GM12875 (cell line): ENCODE measurements at regions not wholly inside any gene's neighbourhood (a gene's known extent, or its start where the extent isn't known, plus 50 kb on each side); places are given as distances from the start of the nearest gene placed in this dataset.
"Not testable (repeated sequence)": the region's sequence is repeated elsewhere in the genome, so short reads cannot be mapped to it uniquely, and the experiment has no call there.

ENCODE experiments used
- H3K4me3 ChIP-seq: one replicate; pipeline ENCODE4 v1.5.1; 2011; ENCODE audit warnings: low read depth, low read length, control low read depth
- CTCF ChIP-seq: IDR thresholded peaks from 2 replicates; pipeline ENCODE4 v1.5.1; 2011; ENCODE audit warnings: low read depth, mild to moderate bottlenecking, control low read depth, inconsistent platforms, low read length, moderate library complexity, borderline replicate concordance; ENCODE audit not compliant: insufficient read depth

DNA sequence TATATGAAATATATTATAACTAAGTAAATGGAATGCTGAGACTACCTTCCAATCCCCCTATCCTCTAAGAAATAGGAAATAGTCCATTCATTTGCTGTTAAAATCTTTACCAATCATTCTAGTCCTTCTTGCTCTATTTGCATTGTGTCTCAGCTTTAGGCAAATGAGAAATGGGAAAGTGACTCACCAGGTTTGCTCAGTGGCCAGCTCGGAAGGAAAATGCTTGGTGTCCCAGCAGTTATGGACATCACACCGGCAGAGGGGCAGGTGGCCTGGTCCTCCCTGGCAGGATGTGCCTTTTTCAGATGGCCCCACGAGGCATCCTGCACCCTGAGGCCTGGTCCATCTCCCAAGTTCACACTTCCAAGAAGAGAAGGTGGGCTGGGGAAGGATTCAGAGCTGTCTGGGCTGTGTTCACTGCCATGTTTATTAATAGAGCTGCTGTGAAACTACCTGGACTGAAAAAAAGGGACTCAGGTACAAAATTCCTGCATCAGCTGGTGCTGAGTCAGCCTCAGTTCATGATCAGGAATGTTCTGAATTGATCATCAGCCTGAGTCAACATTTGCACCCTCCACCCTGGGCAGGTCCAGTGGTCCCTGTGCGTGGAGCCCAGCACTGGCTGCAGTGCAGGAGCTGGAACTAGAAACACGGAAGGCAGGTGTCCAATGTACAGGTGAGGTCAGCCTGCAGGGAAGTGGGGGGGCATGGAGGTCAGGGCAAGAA, 60.1 kb upstream of the ARL4C start:
- TF ChIP-seq CTCF = no peak
- no peak overlapping the region for H3K4me3 ChIP-seq

DNA sequence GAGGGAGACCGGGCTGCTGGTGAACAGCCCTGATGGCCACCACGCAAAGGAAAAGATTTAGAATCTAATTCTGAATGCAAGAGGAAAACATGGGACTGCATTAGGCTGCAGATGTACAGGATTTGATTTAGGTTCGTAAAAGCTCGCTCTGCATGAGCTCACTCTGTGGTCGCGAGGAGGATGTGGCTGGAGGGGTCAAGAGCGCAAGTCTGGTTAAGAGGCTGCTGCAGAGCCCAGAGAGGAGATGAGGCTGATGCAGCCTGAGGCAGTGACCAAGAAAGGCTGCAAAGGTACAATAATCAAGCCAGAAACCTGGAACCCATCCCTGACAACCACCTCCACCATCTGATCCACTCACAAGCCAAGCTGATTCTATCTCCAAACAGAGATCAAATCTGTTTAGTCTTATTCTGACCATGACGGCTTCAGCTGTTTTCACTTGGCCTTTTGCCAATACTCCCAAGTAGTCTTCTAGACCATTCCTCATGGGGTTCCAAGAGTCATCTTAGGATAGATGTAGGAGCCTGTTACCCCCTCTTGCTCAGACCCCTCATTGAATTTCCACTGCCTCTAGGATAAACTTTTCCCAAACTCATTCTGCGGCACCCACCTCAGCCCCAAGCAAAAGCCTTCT, 58.9 kb upstream of the ARL4C start:
- H3K4me3 ChIP-seq = no peak overlapping the region
- no peak for TF ChIP-seq CTCF

DNA sequence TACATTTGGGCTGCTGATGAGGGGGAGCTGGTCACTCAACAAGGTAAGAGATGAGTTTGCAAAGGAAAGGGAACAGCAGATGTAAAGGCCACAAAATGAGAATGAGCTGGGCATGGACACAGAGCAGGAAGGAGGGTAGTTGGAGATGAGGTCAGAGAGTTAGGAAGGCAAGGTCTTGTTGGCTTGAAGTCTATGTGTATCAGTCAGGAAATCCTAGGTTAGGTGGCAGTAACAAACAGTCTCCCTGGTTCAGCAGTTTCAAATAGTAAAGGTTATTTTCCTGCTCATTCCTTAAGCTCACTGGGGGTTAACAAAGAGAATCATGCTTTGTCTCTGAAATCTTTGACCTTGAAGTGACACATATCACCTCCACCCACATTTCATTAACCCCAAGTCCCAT, 58.3 kb upstream of the ARL4C start:
- no peak for TF ChIP-seq CTCF
- no peak overlapping the region for H3K4me3 ChIP-seq

DNA sequence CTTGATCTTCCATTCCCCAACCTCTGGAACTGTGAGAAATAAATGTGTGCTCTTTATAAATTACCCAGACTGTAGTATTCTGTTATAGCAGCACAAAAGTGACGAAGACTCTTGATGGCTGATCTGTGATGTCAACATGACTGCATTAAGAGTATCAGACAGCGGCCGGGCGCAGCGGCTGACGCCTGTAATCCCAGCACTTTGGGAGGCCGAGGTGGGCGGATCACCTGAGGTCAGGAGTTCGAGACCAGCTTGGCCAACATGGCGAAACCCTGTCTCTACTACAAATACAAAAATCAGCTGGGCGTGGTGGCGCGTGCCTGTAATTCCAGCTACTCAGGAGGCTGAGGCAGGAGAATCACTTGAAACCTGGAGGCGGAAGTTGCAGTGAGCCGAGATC, 56.3 kb upstream of the ARL4C start:
- H3K4me3 ChIP-seq = not testable (repeated sequence)

DNA sequence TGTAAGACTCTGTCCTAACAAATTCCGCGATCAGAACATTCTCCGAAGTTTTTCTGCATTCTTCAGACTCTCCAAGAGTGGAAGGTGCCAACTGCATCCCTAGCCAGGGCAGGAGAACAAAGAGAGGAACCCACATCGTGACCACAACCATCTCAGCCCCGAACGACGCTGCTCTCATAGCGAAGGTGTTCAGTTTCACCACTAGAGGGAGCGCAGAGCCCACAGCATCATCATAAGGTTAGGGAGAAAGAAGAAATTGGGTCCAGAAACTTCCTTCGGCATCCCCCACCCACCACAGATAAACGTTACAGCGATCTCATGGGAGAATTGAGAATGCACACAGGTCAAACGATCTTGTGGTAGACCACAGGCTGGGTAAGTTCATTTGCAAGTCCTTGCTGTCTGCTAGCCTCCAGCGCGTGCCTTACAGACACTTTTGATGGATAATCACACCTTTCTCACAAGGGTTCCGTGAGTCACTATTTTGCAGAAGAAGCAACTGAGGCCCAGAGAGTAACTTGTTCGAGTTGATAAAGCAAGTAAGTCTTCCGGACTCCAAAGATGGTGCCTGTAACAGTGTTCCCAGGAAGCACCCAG, 53.7 kb upstream of the ARL4C start:
- peak; percentile 95 for TF ChIP-seq CTCF
- no peak overlapping the region for H3K4me3 ChIP-seq

GRCh38 chr2:234550056-234550455, 53.2 kb upstream of the ARL4C start:
- no peak for TF ChIP-seq CTCF
- H3K4me3 ChIP-seq = no peak overlapping the region

DNA sequence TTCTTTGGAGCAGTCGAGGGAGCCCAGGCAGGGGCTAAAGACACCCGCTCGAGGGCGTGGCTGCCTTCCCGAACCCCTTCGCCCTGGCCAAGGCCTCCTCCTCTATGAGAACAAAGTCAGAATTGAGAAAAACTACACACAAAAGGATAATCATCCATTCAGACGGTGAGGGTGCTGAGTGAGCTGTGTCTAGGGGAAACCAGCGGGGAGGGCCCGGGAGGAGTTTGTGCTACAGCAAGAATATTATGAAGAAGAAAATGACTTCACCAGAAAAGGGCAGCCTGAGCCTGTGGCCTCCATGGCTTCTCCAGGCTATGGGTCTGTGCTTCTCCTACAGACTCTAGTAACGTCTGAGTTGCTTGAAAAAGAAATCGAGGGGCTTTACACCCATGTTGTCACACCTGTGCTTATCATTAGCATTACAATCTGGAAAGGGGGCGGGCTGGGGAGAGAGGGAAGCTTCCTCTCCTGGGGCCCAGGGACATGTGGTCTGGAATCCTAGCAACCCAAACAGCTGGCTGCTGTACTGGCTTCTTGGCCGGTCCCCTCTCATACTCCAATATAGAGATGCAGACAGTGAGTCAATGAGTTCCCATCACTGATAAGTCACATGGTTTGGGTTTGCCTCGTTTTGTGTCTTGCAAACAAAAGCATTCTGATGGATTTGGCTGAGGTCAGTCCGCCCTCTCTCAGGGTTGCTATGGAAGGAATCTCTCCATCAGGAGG, 52.0 kb upstream of the ARL4C start:
- TF ChIP-seq CTCF = no peak
- no peak overlapping the region for H3K4me3 ChIP-seq
